GM19025 (cell line): ENCODE measurements at regions not wholly inside any gene's neighbourhood (a gene's known extent, or its start where the extent isn't known, plus 50 kb on each side); places are given as distances from the start of the nearest gene placed in this dataset.
"Not testable (repeated sequence)": the region's sequence is repeated elsewhere in the genome, so short reads cannot be mapped to it uniquely, and the experiment has no call there.

Experiments
- ATAC-seq: cut with Tn5 transposase; IDR thresholded peaks from one replicate; pipeline ENCODE4 v1.9.1; 2021; ENCODE audit warnings: mild to moderate bottlenecking, low read depth, moderate library complexity; ENCODE audit not compliant: unreplicated experiment

DNA sequence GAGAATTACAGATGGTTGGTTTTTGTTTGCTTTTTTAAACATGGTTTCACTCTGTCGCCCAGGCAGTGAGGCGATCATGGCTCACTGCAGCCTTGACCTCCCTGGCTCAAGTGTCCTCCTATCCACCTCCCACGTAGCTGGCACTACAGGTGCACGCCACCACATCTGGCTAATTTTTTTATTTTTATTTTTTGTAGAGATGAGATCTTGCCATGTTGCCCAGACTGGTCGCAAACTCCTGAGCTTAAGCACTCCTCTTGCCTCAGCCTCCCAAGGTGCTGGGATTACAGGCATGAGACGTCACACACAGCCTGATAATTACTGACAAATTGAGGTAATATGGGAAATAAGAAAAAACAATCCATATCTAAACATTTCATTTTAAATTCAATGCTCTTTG, 110.5 kb upstream of the ZSWIM2 start:
- no peak for ATAC-seq

DNA sequence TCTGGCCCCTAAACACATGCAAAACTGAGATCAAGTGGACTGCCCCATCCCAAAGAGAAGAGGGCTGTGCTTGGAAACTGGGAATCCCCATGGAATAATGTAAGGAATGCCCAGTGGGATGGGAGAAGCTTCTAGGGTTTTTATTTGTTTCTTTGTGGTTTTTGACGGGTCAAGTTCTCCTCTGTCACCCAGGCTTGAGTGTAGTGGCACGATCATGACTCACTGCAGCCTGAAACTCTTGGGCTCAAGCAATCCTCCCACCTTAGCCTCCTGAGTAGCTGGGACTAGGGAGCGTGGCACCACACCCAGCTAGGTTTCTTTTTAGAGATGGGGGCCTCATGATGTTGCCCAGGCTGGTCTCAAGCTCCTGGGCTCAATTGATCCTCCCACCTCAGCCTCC, 101.7 kb upstream of the ZSWIM2 start:
- ATAC-seq: no peak

- ATAC-seq: no peak
These were observed 100.8 kb upstream of the ZSWIM2 start for GRCh38 chr2:186949726-186950256.

GRCh38 chr2:186947516-186947915, 98.5 kb upstream of the ZSWIM2 start:
- ATAC-seq: no peak

DNA sequence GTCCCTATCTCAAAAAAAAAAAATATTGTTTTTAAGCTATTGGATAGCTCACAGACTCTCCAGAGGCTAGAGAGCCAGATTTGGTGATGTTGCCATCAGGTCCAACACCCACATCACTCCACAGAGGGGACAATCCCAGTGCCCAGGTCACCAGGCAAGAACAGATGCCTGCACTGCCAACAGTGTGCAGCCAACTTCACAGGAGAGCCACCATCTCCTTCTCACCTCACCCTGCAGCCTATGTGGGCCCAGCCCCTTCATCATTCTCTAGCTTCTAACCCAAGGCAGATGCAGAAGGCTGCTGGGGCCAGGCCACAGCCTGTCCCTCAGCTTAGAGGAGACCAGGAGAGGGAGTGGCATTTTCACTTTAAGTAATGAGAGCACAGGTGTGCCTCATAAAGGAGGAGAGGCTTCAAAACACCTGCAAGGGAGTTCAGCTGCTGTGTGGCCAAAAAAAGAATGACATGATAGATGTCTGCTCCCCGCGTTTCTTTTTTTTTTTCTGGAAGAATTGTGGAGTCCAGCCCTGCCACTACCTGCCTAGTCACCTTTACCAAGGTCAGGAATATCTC, 98.0 kb upstream of the ZSWIM2 start:
- ATAC-seq: no peak

DNA sequence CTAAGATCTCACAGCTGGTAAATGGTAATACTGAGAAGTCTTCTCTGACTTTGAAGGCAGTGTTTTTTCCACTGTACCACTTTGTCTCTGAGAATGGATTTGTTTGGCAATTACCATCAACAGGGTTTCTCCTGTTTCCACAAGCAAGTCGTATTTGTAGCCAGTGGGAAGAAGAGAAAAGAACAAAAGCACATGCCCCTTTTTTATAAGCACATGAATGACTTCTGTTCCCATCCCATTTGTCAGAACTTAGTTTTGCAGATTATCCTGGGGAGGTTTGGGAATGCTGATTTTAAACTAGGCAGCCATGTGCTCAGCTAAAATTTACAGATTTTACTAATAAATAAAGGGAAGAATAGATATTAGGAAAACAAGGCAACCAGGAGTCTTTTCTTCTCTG, 92.9 kb upstream of the ZSWIM2 start:
- ATAC-seq: no peak

DNA sequence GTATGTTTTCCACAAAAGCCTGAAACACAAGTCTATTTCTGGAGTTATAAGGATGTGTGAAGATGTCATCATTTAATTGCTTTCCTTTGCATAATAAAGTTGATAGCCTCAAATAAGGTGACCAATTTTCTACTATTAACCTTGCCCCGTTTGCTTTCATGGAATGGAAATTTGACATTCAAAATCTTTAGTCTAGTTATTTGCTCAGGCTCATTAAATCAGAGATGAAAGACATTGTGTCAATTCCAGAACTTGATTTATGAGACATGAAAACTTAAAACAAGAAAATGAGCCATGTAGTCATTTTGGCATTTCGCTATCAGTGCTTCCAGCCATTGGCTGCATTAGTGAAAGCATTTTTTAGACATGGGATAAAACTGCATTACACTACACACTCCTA, 91.5 kb upstream of the ZSWIM2 start:
- no peak for ATAC-seq

GRCh38 chr2:186934420-186934819, 85.5 kb upstream of the ZSWIM2 start:
- ATAC-seq: no peak

GRCh38 chr2:186927867-186928191, 78.9 kb upstream of the ZSWIM2 start:
- no peak for ATAC-seq

DNA sequence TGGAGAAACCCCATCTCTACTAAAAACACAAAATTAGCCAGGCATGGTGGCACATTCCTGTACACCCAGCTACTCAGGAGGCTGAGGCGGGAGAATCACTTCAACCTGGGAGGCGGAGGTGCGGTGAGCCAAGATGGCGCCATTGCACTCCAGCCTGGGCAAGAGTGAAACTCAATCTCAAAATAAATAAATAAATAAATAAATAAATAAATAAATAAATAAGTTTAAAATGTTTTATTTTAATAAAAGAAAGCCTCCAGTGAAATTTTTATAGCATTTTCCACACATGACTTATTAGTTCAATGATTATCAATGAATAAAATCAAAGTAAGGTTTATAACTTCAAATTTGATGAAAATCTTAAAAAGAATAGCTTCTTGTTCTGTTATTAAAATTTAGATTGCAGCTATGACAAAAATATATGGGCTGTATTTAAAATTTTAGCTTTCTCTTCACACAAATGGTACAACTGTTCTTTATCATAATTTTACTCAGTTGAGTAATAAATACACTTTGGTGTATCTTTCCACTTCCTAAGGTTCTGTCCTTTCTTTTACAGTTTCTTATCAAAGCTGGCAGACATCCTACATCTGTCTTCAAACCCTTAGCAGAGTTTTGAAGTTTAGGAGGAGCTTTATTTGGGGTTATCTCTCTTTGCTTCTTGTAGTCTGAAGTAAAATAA, 78.4 kb upstream of the ZSWIM2 start:
- no peak for ATAC-seq

DNA sequence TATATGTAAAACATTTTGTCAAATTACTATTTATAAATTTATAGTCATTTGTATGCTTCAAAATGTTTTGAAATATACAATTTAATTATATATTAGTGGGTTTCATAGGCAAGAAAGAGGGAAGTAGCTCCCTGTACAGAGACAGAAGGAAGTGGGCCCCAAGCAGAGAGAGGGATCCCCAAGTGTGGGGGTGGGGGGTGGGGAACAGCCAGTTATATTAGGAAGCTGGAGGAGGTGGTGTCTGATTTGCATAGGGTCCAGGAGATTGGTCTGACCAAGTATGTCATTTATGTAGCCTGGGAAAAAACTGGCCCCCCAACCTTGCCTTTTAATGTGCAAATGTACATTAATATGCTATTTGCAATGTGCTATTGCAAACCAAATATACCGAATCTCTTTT, 76.5 kb upstream of the ZSWIM2 start:
- ATAC-seq: no peak

DNA sequence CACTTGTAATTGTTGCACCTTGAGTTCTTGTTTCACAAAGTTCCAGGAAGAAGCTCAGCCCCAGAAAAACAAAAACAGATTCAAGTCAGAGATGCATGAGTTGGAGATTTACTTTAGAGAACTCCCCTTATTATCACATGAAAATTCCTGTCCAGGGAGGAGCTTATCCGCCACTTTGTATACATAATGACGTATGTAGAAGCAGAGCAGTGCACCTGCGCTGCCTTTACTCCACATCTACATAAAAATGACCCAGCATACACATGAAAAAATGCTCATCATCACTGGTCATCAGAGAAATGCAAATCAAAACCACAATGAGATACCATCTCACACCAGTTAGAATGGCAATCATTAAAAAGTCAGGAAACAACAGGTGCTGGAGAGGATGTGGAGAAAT, 73.3 kb upstream of the ZSWIM2 start:
- not testable (repeated sequence) for ATAC-seq

DNA sequence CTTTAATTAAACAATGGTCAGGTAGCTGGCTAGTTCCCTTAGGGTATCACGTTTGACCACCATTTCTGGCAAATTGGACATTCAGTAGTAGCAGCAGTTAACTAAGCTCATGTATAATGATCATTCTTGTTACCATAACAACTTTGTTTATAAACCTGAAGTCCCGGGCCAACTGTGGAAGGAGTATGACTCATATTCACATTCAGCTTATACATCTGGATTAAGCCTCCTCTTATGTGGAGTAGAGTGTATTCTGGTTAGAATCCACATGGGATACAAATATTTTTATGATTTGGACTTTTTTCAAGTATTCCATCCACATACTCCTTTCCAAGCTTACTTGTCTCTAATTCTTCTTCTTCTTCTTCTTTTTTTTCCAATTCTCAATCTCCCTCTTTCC, 70.3 kb upstream of the ZSWIM2 start:
- ATAC-seq: no peak

GRCh38 chr2:186918495-186918894, 69.5 kb upstream of the ZSWIM2 start:
- ATAC-seq: no peak

DNA sequence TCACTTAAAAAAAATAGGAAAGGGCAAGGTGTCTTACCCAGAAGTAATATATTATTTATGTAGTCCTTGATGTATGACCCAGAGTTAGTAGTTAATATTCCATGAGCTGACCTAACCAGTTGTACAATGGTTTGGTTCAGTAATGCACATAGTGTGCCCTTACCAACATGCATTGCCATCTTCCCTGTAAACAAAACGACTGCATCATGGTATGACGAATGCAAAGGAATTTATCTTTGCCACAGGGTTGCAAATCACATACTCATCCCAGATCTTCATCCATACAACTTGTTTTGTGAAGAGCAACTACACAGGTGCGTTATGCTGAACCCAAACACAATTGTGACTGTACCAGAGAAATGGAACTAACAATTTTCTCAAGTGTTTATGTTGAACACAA, 68.9 kb upstream of the ZSWIM2 start:
- no peak for ATAC-seq

GRCh38 chr2:186913870-186914269, 64.9 kb upstream of the ZSWIM2 start:
- peak; percentile 97 for ATAC-seq

DNA sequence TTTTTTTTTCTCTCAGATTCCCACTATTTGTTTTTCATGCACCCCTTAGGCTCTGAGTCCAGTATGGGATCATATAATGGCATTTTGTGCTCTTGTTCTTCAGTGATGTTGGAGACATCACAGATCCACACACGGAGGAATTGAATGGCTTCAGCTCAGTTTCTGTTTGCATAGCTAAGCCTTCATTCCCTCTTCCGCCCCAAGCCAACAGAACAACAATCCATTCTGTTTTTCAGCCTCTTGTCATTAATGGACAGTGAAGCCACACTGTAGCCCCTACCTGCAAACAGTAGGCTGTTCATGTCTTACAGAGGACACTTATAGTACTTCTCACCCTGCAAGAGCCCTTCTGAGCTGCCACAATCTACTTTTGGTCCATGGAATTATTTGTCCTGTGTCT, 64.0 kb upstream of the ZSWIM2 start:
- no peak for ATAC-seq

- no peak for ATAC-seq
These were observed 62.6 kb upstream of the ZSWIM2 start for GRCh38 chr2:186911551-186912085.

GRCh38 chr2:186910996-186911395, 62.0 kb upstream of the ZSWIM2 start:
- no peak for ATAC-seq

DNA sequence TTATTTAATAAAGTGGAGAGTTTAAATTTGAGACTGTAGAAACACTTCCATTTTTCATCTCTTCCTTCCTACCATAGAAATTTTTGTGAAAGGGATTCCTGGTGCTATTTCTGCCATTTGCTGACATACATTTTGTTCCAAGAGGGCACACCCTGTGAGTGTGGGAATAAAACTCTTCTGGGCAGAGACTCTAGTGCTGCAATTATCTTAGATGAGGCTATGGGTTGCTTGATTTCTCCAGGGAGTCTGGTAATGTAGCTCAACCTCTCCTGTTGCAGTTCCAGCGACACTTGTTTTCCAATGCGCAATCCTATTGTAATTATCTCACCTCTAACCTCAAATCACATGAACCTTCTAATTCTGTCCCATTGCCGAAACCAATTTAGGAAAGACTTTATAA, 60.1 kb upstream of the ZSWIM2 start:
- no peak for ATAC-seq

DNA sequence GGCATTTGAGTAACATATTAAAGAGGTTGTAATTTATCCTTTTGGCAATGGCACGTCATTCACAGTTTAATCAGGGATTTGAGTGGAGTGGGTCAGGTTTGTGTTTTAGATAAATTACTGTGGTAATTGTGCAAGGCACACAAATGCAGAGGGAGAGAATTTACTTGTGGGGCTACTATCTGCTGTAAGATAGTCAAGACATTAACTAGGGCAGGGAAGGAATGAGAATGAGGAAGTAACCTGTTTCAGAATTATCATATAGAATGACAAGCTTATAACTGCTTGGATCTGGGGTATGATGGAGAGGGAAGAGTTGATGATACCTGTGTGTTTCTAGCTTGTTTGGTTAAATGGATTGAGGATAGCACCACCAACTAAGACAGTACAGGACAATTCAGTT, 58.9 kb upstream of the ZSWIM2 start:
- ATAC-seq: no peak

DNA sequence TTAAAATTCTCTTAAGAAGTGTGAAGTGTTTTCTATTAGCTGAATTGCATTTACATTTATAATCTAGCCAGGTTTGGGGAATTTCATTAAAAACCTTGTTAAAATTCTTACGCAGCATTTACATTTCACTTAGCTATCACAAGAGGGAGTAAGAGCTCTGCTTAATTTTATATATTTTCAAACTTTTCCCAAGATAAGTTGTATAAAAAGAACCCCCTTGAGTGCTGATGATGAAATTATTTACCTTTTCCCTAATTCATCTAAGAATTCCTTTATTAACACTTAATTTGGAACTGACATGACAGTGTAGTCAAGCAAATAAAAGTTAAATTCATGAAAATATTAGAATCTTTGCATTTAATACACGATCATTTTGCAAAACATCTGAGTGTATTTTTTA, 54.2 kb upstream of the ZSWIM2 start:
- ATAC-seq: no peak
